ENCODE measurements at regions not wholly inside any gene's neighbourhood (a gene's known extent, or its start where the extent isn't known, plus 50 kb on each side); places are given as distances from the start of the nearest gene placed in this dataset.

GRCh38 chr1:38677311-38677710 lies 182.3 kb downstream of the RRAGC start:
- intact Hi-C loops (cut with DNase I): no loop called here
- 75% methylated on average over 6 of the region's 6 CpGs for WGBS
- Histone ChIP-seq H3K27me3 (no peaks in the 10 kb centered on the region), H3K27ac (replicated peaks in 1 of 4) (no peak overlapping the region), H3K36me3 (no peaks in the 10 kb centered on the region), H3K9me3 (no peaks in the 10 kb centered on the region), H3K4me3 (no peak overlapping the region), H3K4me1 (no peaks in the 10 kb centered on the region)
- TF ChIP-seq EP300 (IDR thresholded peaks at IDR 0.05): no peak
- DNase-seq (ENCODE audit: extremely low spot score): peak; percentile 81

GRCh38 chr1:38672692-38673091 lies 186.9 kb downstream of the RRAGC start:
- peaks cover 0 to 18% (median 0%) of the 10 kb centered on the region in 4 donors for H3K27me3 ChIP-seq
- DNase-seq (ENCODE audit: extremely low spot score): peak; percentile 57
- 73% methylated on average over 4 of the region's 4 CpGs for WGBS

GRCh38 chr1:38671221-38671620 lies 188.4 kb downstream of the RRAGC start:
- intact Hi-C loops (cut with DNase I): no loop called here

More at GRCh38 chr1:38672692-38673091, 186.9 kb downstream of the RRAGC start:
- Histone ChIP-seq H3K27ac (replicated peaks in 1 of 4) (no peak overlapping the region), H3K36me3 (no peaks in the 10 kb centered on the region), H3K4me3 (no peak overlapping the region), H3K4me1 (no peaks in the 10 kb centered on the region), H3K9me3 (no peaks in the 10 kb centered on the region)
- TF ChIP-seq EP300 (IDR thresholded peaks at IDR 0.05): no peak
- TF ChIP-seq CTCF (IDR thresholded peaks at IDR 0.05): no peak
- TF ChIP-seq POLR2AphosphoS5 (IDR thresholded peaks at IDR 0.05): no peak
- intact Hi-C loops (cut with DNase I): no loop called here

GRCh38 chr1:38670544-38671122 lies 188.9 kb downstream of the RRAGC start:
- no peak overlapping the region for H3K4me3 ChIP-seq
- H3K4me1 ChIP-seq: no peaks in the 10 kb centered on the region
- no peak for TF ChIP-seq CTCF (IDR thresholded peaks at IDR 0.05)
- WGBS: 84% methylated on average over 4 of the region's 4 CpGs
- peaks cover 0 to 27% (median 0%) of the 10 kb centered on the region in 4 donors for H3K27me3 ChIP-seq
- H3K9me3 ChIP-seq: peaks cover 0 to 4% (median 1%) of the 10 kb centered on the region in 4 donors
- no peak overlapping the region for H3K27ac ChIP-seq (replicated peaks in 1 of 4)
- peak; percentile 60 for DNase-seq (ENCODE audit: extremely low spot score)
- H3K36me3 ChIP-seq: no peaks in the 10 kb centered on the region
- intact Hi-C loops (cut with DNase I): no loop called here

More at GRCh38 chr1:38671221-38671620, 188.4 kb downstream of the RRAGC start:
- Histone ChIP-seq H3K4me1 (no peaks in the 10 kb centered on the region), H3K9me3 (no peaks in the 10 kb centered on the region), H3K4me3 (no peak overlapping the region), H3K36me3 (no peaks in the 10 kb centered on the region), H3K27me3 (peaks cover 0 to 23% (median 0%) of the 10 kb centered on the region in 4 donors), H3K27ac (replicated peaks in 1 of 4) (no peak overlapping the region)
- no peak for TF ChIP-seq POLR2A (IDR thresholded peaks at IDR 0.05; ENCODE audit: low read depth)
- TF ChIP-seq CTCF (IDR thresholded peaks at IDR 0.05): no peak
- TF ChIP-seq EP300 (IDR thresholded peaks at IDR 0.05): no peak
- no peak for TF ChIP-seq POLR2AphosphoS5 (IDR thresholded peaks at IDR 0.05)
- 74% methylated on average over 8 of the region's 8 CpGs for WGBS
- DNase-seq (ENCODE audit: extremely low spot score): peak; percentile 70

- Histone ChIP-seq H3K27ac (replicated peaks in 1 of 4) (no peak overlapping the region), H3K4me3 (no peak overlapping the region), H3K27me3 (peaks cover 0 to 40% (median 0%) of the 10 kb centered on the region in 4 donors), H3K4me1 (no peaks in the 10 kb centered on the region), H3K36me3 (no peaks in the 10 kb centered on the region), H3K9me3 (peaks cover 0 to 8% (median 3%) of the 10 kb centered on the region in 4 donors)
- intact Hi-C loops (cut with DNase I): no loop called here
- TF ChIP-seq POLR2A (IDR thresholded peaks at IDR 0.05; ENCODE audit: low read depth) (no peak), EP300 (IDR thresholded peaks at IDR 0.05) (no peak), CTCF (IDR thresholded peaks at IDR 0.05) (no peak)
- WGBS: 62% methylated on average over 4 of the region's 4 CpGs
- DNase-seq (ENCODE audit: extremely low spot score): peak; percentile 64
Measured at GRCh38 chr1:38667626-38668025, 191.9 kb downstream of the RRAGC start.
